ENCODE measurements at regions not wholly inside any gene's neighbourhood (a gene's known extent, or its start where the extent isn't known, plus 50 kb on each side); places are given as distances from the start of the nearest gene placed in this dataset.

DNA sequence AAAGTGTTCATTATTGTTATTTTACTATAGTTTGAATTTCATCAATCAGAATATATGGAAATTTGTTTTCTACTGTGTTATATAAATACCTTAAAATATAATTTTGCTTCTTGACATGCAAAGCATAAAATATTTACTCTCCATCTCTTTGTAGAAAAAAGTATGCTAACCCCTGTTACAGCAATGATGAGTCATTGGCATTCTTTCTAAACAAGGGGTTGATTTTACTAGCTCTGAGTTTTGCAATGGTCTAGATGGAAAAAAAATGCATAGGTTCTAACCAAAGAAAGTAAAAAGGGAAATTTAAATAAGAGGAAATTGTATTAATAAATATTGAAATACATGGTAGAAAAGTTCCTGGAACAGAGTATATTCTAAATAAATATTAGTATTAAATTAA lies 990.2 kb upstream of the ATXN7L3B start:
- H3K9me3 ChIP-seq, result no peaks in the 10 kb centered on the region
- ATAC-seq, result no peak
- DNase-seq (ENCODE audit: low read depth in 1 of 2, low spot score in 1 of 2), result no peak
- POLR2A ChIA-PET, result no interaction called here
- no peak overlapping the region for H3K4me2 ChIP-seq
- no peak overlapping the region for H3K4me3 ChIP-seq
- no peak overlapping the region for H3K27ac ChIP-seq
- no peaks in the 10 kb centered on the region for H3K4me1 ChIP-seq
- TF ChIP-seq JUN (IDR thresholded peaks at IDR 0.05) (no peak), RAD21 (conservative IDR thresholded peaks at IDR 0.05 in 1 of 2, IDR thresholded peaks at IDR 0.05 in 1 of 2) (no peak), ESRRA (IDR thresholded peaks at IDR 0.05; ENCODE audit: borderline replicate concordance, low read length) (no peak), RCOR1 (IDR thresholded peaks at IDR 0.05; ENCODE audit: low read depth, low read length) (no peak), CBX8 (IDR thresholded peaks at IDR 0.05) (no peak), GATA3 (IDR thresholded peaks at IDR 0.05; ENCODE audit: borderline replicate concordance) (no peak)
- TF ChIP-seq, protein P1, sequence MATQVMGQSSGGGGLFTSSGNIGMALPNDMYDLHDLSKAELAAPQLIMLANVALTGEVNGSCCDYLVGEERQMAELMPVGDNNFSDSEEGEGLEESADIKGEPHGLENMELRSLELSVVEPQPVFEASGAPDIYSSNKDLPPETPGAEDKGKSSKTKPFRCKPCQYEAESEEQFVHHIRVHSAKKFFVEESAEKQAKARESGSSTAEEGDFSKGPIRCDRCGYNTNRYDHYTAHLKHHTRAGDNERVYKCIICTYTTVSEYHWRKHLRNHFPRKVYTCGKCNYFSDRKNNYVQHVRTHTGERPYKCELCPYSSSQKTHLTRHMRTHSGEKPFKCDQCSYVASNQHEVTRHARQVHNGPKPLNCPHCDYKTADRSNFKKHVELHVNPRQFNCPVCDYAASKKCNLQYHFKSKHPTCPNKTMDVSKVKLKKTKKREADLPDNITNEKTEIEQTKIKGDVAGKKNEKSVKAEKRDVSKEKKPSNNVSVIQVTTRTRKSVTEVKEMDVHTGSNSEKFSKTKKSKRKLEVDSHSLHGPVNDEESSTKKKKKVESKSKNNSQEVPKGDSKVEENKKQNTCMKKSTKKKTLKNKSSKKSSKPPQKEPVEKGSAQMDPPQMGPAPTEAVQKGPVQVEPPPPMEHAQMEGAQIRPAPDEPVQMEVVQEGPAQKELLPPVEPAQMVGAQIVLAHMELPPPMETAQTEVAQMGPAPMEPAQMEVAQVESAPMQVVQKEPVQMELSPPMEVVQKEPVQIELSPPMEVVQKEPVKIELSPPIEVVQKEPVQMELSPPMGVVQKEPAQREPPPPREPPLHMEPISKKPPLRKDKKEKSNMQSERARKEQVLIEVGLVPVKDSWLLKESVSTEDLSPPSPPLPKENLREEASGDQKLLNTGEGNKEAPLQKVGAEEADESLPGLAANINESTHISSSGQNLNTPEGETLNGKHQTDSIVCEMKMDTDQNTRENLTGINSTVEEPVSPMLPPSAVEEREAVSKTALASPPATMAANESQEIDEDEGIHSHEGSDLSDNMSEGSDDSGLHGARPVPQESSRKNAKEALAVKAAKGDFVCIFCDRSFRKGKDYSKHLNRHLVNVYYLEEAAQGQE (IDR thresholded peaks at IDR 0.05), result no peak
- TF ChIP-seq, protein P2, sequence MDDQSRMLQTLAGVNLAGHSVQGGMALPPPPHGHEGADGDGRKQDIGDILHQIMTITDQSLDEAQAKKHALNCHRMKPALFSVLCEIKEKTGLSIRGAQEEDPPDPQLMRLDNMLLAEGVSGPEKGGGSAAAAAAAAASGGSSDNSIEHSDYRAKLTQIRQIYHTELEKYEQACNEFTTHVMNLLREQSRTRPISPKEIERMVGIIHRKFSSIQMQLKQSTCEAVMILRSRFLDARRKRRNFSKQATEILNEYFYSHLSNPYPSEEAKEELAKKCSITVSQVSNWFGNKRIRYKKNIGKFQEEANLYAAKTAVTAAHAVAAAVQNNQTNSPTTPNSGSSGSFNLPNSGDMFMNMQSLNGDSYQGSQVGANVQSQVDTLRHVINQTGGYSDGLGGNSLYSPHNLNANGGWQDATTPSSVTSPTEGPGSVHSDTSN (IDR thresholded peaks at IDR 0.05), result no peak
- FAIRE-seq, result no peak
- CTCF ChIA-PET, result no interaction called here

DNA sequence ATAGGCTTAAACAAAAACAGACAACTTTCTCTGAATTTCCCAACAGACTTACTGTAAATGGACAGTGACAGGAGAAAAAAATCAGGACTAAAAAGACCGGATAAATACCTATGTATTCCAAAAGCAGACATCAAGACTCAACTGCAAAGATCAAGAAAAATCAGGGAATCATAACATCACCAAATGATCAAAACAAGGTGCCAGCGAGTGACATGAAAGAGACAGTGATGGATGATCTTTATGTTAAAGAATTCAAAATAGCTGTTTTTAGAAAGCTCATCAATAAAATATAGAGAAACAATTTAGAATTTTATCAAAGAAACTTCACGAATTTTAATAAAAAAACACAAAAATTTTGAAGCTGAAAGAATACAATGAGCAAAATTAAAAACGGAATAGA lies 952.5 kb upstream of the ATXN7L3B start:
- H3K9me3 ChIP-seq, result no peaks in the 10 kb centered on the region
- H3K4me1 ChIP-seq, result no peaks in the 10 kb centered on the region
- FAIRE-seq (no peak), DNase-seq (ENCODE audit: low read depth in 1 of 2, low spot score in 1 of 2) (no peak), ATAC-seq (no peak)
- TF ChIP-seq POLR2A (IDR thresholded peaks at IDR 0.05; ENCODE audit: low read length), result no peak
- TF ChIP-seq NR3C1 (IDR thresholded peaks at IDR 0.05), result no peak
- no peak for TF ChIP-seq JUNB (IDR thresholded peaks at IDR 0.05)
- no peak for TF ChIP-seq KDM5A (IDR thresholded peaks at IDR 0.05)
- TF ChIP-seq BHLHE40 (IDR thresholded peaks at IDR 0.05; ENCODE audit: low read depth, low read length), result no peak
- TF ChIP-seq ZFP36 (IDR thresholded peaks at IDR 0.05; ENCODE audit: borderline replicate concordance, partially characterized antibody), result no peak
- no peak for TF ChIP-seq RAD21 (conservative IDR thresholded peaks at IDR 0.05 in 1 of 2, IDR thresholded peaks at IDR 0.05 in 1 of 2)
- TF ChIP-seq, protein P3, sequence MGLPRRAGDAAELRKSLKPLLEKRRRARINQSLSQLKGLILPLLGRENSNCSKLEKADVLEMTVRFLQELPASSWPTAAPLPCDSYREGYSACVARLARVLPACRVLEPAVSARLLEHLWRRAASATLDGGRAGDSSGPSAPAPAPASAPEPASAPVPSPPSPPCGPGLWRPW (IDR thresholded peaks at IDR 0.05), result no peak
- TF ChIP-seq KDM1A (IDR thresholded peaks at IDR 0.05; ENCODE audit: low read depth), result no peak
- no peak for TF ChIP-seq ZSCAN20 (CRISPR knock-in tag; IDR thresholded peaks at IDR 0.05)
- TF ChIP-seq, protein P4, sequence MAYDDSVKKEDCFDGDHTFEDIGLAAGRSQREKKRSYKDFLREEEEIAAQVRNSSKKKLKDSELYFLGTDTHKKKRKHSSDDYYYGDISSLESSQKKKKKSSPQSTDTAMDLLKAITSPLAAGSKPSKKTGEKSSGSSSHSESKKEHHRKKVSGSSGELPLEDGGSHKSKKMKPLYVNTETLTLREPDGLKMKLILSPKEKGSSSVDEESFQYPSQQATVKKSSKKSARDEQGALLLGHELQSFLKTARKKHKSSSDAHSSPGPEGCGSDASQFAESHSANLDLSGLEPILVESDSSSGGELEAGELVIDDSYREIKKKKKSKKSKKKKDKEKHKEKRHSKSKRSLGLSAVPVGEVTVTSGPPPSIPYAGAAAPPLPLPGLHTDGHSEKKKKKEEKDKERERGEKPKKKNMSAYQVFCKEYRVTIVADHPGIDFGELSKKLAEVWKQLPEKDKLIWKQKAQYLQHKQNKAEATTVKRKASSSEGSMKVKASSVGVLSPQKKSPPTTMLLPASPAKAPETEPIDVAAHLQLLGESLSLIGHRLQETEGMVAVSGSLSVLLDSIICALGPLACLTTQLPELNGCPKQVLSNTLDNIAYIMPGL (CRISPR knock-in tag; IDR thresholded peaks at IDR 0.05; ENCODE audit: borderline replicate concordance), result no peak
- TF ChIP-seq EHMT2 (IDR thresholded peaks at IDR 0.05; ENCODE audit: low read depth), result no peak
- no peak overlapping the region for H3K27ac ChIP-seq
- ChIA-PET CTCF (no interaction called here), POLR2A (no interaction called here)
- no peak overlapping the region for H3K4me2 ChIP-seq
- WGBS (ENCODE audit: missing lambda C conversion rate), result 2% methylated on average over 4 of the region's 4 CpGs
- no peak overlapping the region for H3K4me3 ChIP-seq

DNA sequence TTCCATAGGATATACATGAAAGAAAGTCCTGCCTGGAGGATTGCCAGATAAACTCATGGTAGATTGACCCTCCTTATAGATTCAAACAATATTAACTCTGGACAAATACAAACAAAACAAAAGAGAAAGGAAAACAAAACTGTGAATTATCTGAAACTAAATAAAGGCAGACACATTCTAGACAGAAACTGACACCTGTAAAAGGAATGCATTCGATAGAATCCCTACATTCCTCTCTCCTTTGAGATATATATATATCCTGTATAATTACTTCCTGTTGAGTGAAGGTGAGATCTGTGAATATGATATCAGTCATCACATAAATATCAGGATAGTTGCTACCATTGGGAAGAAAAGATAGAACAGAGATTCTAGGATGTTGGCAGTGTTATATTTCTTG lies 948.4 kb upstream of the ATXN7L3B start:
- Histone ChIP-seq H3K4me2 (no peak overlapping the region), H3K4me3 (no peak overlapping the region), H3K9me3 (no peaks in the 10 kb centered on the region), H3K4me1 (no peaks in the 10 kb centered on the region), H3K27ac (no peak overlapping the region)
- ATAC-seq (no peak), FAIRE-seq (no peak), DNase-seq (ENCODE audit: low read depth in 1 of 2, low spot score in 1 of 2) (no peak)
- ChIA-PET POLR2A (no interaction called here), CTCF (no interaction called here)
- TF ChIP-seq POLR2AphosphoS2 (conservative IDR thresholded peaks at IDR 0.05; ENCODE audit: low read length) (no peak), SREBF2 (IDR thresholded peaks at IDR 0.05) (no peak)
- 7% methylated on average over 1 of the region's 1 CpG for WGBS (ENCODE audit: missing lambda C conversion rate)

Measured in A549 (cell line).